ENCODE measurements at regions not wholly inside any gene's neighbourhood (a gene's known extent, or its start where the extent isn't known, plus 50 kb on each side); places are given as distances from the start of the nearest gene placed in this dataset.
"Not testable (repeated sequence)": the region's sequence is repeated elsewhere in the genome, so short reads cannot be mapped to it uniquely, and the experiment has no call there.

DNA sequence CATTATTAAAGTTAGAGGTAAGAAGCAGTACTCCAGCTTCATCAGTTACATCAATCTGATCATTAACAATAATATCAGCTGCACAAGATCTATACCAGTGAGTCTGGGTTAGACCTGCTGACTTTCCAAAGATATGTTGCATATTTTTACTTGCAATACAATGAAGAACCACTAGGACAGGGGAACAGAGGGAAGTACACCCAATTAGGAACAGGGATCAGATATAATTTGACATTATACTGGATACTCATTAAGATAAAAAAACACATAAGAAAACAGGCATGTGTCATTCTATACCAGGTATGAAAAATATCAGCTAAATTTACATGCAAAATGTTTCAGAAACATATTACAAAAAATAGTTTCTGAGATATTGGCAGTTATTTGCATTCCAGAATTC is 995.1 kb upstream of the DDX18 start:
- no peaks in the 10 kb centered on the region for H3K36me3 Mint-ChIP-seq (ENCODE audit: low read depth)
- TF ChIP-seq, protein P1, sequence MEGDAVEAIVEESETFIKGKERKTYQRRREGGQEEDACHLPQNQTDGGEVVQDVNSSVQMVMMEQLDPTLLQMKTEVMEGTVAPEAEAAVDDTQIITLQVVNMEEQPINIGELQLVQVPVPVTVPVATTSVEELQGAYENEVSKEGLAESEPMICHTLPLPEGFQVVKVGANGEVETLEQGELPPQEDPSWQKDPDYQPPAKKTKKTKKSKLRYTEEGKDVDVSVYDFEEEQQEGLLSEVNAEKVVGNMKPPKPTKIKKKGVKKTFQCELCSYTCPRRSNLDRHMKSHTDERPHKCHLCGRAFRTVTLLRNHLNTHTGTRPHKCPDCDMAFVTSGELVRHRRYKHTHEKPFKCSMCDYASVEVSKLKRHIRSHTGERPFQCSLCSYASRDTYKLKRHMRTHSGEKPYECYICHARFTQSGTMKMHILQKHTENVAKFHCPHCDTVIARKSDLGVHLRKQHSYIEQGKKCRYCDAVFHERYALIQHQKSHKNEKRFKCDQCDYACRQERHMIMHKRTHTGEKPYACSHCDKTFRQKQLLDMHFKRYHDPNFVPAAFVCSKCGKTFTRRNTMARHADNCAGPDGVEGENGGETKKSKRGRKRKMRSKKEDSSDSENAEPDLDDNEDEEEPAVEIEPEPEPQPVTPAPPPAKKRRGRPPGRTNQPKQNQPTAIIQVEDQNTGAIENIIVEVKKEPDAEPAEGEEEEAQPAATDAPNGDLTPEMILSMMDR (conservative IDR thresholded peaks at IDR 0.05), result peak; percentile 50

DNA sequence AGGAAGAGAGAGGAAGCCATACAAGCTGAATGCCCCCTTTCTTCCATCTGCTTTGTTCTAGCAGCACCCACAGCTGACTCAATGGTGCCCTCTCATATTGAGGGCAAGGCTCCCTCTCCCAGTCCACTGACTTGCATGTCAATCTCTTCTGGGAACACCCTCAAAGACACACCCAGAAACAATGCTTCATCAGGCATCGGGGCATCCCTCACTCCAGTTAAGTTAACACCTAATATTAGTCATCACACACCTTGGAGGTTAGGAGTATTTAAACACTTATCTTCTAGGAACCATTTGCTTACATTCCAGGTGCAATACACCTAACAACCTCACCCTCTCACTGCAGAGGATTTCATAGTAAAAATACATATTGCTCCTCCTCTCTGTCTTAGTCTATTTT is 993.5 kb upstream of the DDX18 start:
- TF ChIP-seq, protein P1 (conservative IDR thresholded peaks at IDR 0.05), result no peak
- Mint-ChIP-seq H3K27ac (ENCODE audit: unreplicated experiment) (no peak overlapping the region), H3K27me3 (ENCODE audit: low read depth) (no peaks in the 10 kb centered on the region), H3K4me3 (no peak overlapping the region), H3K9me3 (no peaks in the 10 kb centered on the region), H3K36me3 (ENCODE audit: low read depth) (no peaks in the 10 kb centered on the region), H3K4me1 (no peaks in the 10 kb centered on the region)
- DNase-seq (ENCODE audit: low read depth, low spot score), result no peak

More for the DNA sequence above, 995.1 kb upstream of the DDX18 start:
- Mint-ChIP-seq H3K4me3 (no peak overlapping the region), H3K27ac (ENCODE audit: unreplicated experiment) (no peak overlapping the region), H3K4me1 (no peaks in the 10 kb centered on the region), H3K9me3 (no peaks in the 10 kb centered on the region), H3K27me3 (ENCODE audit: low read depth) (no peaks in the 10 kb centered on the region)
- DNase-seq (ENCODE audit: low read depth, low spot score), result no peak

DNA sequence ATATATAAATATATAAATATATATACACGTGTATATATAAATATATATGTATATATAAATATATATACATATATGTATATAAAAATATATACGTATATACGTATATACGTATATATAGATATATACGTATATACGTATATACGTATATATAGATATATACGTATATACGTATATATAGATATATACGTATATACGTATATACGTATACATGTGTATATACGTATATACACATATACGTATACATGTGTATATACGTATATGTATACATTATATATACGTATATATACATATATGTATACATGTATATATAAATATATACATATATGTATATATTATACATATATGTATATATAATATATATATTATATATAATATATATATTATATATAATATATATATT is 984.9 kb upstream of the DDX18 start:
- H3K4me1 Mint-ChIP-seq; H3K4me3 Mint-ChIP-seq; H3K36me3 Mint-ChIP-seq (ENCODE audit: low read depth); H3K27ac Mint-ChIP-seq (ENCODE audit: unreplicated experiment); H3K27me3 Mint-ChIP-seq (ENCODE audit: low read depth); DNase-seq (ENCODE audit: low read depth, low spot score); H3K9me3 Mint-ChIP-seq: not testable (repeated sequence)

DNA sequence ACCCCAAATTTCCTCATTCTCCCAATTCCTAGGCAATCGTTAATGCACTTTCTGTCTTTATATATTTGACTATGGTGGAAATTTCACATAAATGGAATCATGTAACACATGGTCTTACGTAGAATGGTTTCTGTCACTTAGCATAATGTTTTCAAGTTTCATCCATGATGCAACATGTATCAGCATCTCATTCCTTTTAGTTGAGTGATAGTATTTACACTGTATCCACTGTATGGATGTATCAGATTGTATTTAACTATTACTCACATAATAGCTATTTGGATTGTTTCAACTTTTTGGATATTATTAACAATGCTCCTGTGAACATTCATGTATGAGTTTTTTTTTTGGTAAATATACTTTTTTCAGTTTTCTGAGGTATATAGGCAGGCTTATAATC is 982.3 kb upstream of the DDX18 start:
- no peak overlapping the region for H3K27ac Mint-ChIP-seq (ENCODE audit: unreplicated experiment)
- no peak overlapping the region for H3K4me3 Mint-ChIP-seq
- DNase-seq (ENCODE audit: low read depth, low spot score), result no peak
- H3K9me3 Mint-ChIP-seq, result no peaks in the 10 kb centered on the region
- no peaks in the 10 kb centered on the region for H3K27me3 Mint-ChIP-seq (ENCODE audit: low read depth)
- H3K4me1 Mint-ChIP-seq, result no peaks in the 10 kb centered on the region
- H3K36me3 Mint-ChIP-seq (ENCODE audit: low read depth), result no peaks in the 10 kb centered on the region
- TF ChIP-seq, protein P1 (conservative IDR thresholded peaks at IDR 0.05), result no peak

DNA sequence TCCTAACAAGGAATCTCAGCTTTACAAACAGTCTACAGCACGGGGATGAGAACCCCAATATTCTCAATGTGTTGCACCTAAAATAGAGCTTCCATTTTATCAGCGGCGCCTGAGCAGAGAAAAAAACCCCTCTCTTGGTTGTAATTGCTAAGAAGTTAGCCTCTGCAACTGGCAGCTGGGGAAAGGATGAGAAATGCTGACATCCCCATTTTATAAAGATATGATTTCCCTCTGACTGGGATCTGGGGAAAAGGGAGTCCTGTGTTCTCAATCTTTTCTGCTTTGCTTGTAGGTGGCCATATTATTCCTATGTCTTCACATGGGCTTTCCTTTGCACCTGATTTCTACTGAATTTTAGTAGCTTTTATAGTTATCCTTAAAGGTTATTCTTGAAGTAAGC is 981.4 kb upstream of the DDX18 start:
- H3K36me3 Mint-ChIP-seq (ENCODE audit: low read depth), result no peaks in the 10 kb centered on the region
- TF ChIP-seq, protein P1 (conservative IDR thresholded peaks at IDR 0.05), result no peak
- no peaks in the 10 kb centered on the region for H3K27me3 Mint-ChIP-seq (ENCODE audit: low read depth)
- no peak overlapping the region for H3K4me3 Mint-ChIP-seq
- no peak for DNase-seq (ENCODE audit: low read depth, low spot score)
- H3K4me1 Mint-ChIP-seq, result no peaks in the 10 kb centered on the region
- H3K9me3 Mint-ChIP-seq, result no peaks in the 10 kb centered on the region
- H3K27ac Mint-ChIP-seq (ENCODE audit: unreplicated experiment), result no peak overlapping the region

DNA sequence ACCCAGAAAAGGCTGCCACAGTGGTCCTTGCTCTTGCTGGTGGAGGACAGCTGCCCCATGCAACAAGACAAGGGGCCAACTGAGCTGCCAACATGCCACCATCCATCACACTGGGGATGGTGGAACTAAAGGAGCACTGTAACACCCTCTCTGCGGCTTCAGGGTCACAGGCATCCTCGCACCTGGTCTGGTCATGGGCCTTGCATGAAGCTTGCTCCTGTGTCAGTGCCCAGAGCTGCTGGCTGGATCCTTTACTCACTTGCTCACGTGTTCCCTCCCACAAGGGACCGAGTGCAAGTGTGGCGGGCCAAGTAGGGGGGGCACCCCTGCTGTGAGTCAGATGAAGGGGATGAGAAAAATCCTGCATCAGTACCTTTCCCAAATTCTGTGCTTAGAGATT is 972.3 kb upstream of the DDX18 start:
- Mint-ChIP-seq H3K9me3 (peaks cover 5% of the 10 kb centered on the region), H3K36me3 (ENCODE audit: low read depth) (no peaks in the 10 kb centered on the region), H3K4me1 (no peaks in the 10 kb centered on the region), H3K27ac (ENCODE audit: unreplicated experiment) (no peak overlapping the region), H3K27me3 (ENCODE audit: low read depth) (no peaks in the 10 kb centered on the region), H3K4me3 (no peak overlapping the region)
- no peak for DNase-seq (ENCODE audit: low read depth, low spot score)
- TF ChIP-seq, protein P1 (conservative IDR thresholded peaks at IDR 0.05), result no peak
